PC-9 (cell line): ENCODE measurements at regions not wholly inside any gene's neighbourhood (a gene's known extent, or its start where the extent isn't known, plus 50 kb on each side); places are given as distances from the start of the nearest gene placed in this dataset.

Source experiments
- BruUV-seq: library from RNA; stranded (reverse); fragments of 400-500 nt; replicated peaks from 2 replicates; lab custom pipeline; 2021; lab: Mats Ljungman, UMichigan
- CTCF ChIA-PET: fragments of 300-600 bp; sonication (Branson Sonifier 250); formaldehyde crosslinking; loops from one replicate; lab custom pipeline; 2022; ENCODE audit warnings: antibody characterized with exemption; lab: Charles Lee
- POLR2A ChIA-PET: fragments of 300-600 bp; sonication (Branson Sonifier 250); formaldehyde crosslinking; loops from one replicate; lab custom pipeline; 2022; ENCODE audit warnings: antibody characterized with exemption; ENCODE audit not compliant: unreplicated experiment; lab: Charles Lee
- DNase-seq, 2 experiments: peaks; one replicate each; pipeline versions ENCODE4 v3.0.0 to v3.0.0-alpha.2; 2015 to 2022; ENCODE audit warnings: mixed read lengths in 1 of 2
- H2AFZ ChIP-seq: fragments of 200-600 bp; sonication (generic); 2 replicates; pipeline ENCODE4 v1.8.1; 2017; ENCODE audit warnings: antibody characterized with exemption
- H3F3A ChIP-seq: fragments of 200-600 bp; sonication (generic); 2 replicates; pipeline ENCODE4 v1.8.1; 2017; ENCODE audit warnings: antibody characterized with exemption, mild to moderate bottlenecking, low read depth; ENCODE audit not compliant: insufficient read depth
- H3K27ac ChIP-seq: fragments of 200-600 bp; sonication (generic); 2 replicates; pipeline ENCODE4 v1.6.1; 2016; ENCODE audit warnings: mixed run types
- H3K27me3 ChIP-seq: fragments of 200-600 bp; sonication (generic); 2 replicates; pipeline ENCODE4 v1.6.1; 2016; ENCODE audit warnings: low read depth, mixed run types; ENCODE audit not compliant: insufficient read depth
- H3K36me3 ChIP-seq: fragments of 200-600 bp; sonication (generic); 2 replicates; pipeline ENCODE4 v1.6.1; 2016; ENCODE audit warnings: low read depth, mixed run types
- H3K4me1 ChIP-seq: fragments of 200-600 bp; sonication (generic); replicated peaks from 2 replicates; pipeline ENCODE4 v1.6.1; 2016; ENCODE audit warnings: mixed run types; ENCODE audit not compliant: insufficient read depth
- H3K4me2 ChIP-seq: fragments of 200-600 bp; sonication (generic); 2 replicates; pipeline ENCODE4 v1.6.1; 2017; ENCODE audit warnings: mixed run types
- H3K4me3 ChIP-seq: fragments of 200-600 bp; sonication (generic); 2 replicates; pipeline ENCODE4 v1.6.1; 2016; ENCODE audit warnings: mixed run types
- H3K79me2 ChIP-seq: fragments of 200-600 bp; sonication (generic); 2 replicates; pipeline ENCODE4 v1.6.1; 2017; ENCODE audit warnings: low read depth, mixed run types
- H3K9me2 ChIP-seq: fragments of 200-600 bp; sonication (generic); 2 replicates; pipeline ENCODE4 v1.8.1; 2017; ENCODE audit warnings: mild to moderate bottlenecking; ENCODE audit not compliant: insufficient read depth
- H3K9me3 ChIP-seq: fragments of 200-600 bp; sonication (generic); 2 replicates; pipeline ENCODE4 v1.8.1; 2016; ENCODE audit warnings: low read depth; ENCODE audit not compliant: insufficient read depth
- H4K20me1 ChIP-seq: fragments of 200-600 bp; sonication (generic); 2 replicates; pipeline ENCODE4 v1.8.1; 2017; ENCODE audit not compliant: insufficient read depth
- CTCF ChIP-seq: fragments of 200-600 bp; sonication (generic); conservative IDR thresholded peaks from 2 replicates; pipeline ENCODE4 v1.6.1; 2017; ENCODE audit warnings: mixed run types, antibody characterized with exemption, mild to moderate bottlenecking, moderate library complexity
- EZH2 ChIP-seq: fragments of 200-600 bp; sonication (generic); IDR thresholded peaks from 2 replicates; pipeline ENCODE4 v1.8.0; 2017; ENCODE audit warnings: antibody characterized with exemption, low read depth
- intact Hi-C: fragments of 100-400 bp; cut with micrococcal nuclease; formaldehyde crosslinking; loops from one replicate; pipeline ENCODE4 v1.10.0; 2022; ENCODE audit not compliant: unreplicated experiment

- no peaks in the 10 kb centered on the region for H3K27me3 ChIP-seq
- intact Hi-C loops = no loop called here
- no peak overlapping the region for H3K4me2 ChIP-seq
- no peaks in the 10 kb centered on the region for H3K9me3 ChIP-seq
- H3K4me3 ChIP-seq = no peak overlapping the region
- DNase-seq = no peak
- no peaks in the 10 kb centered on the region for H3F3A ChIP-seq
- POLR2A ChIA-PET = no interaction called here
- no peak overlapping the region for H2AFZ ChIP-seq
- H3K79me2 ChIP-seq = no peaks in the 10 kb centered on the region
- no TSS peak for BruUV-seq
- H4K20me1 ChIP-seq = no peaks in the 10 kb centered on the region
- H3K9me2 ChIP-seq = no peaks in the 10 kb centered on the region
- CTCF ChIA-PET = no interaction called here
- TF ChIP-seq CTCF (no peak), EZH2 (no peak)
- H3K36me3 ChIP-seq = no peaks in the 10 kb centered on the region
- no peaks in the 10 kb centered on the region for H3K4me1 ChIP-seq
- no peak overlapping the region for H3K27ac ChIP-seq
Measured at GRCh38 chr4:179028321-179028720, 1586.1 kb upstream of the AGA start.

- H3K9me3 ChIP-seq = no peaks in the 10 kb centered on the region
- H2AFZ ChIP-seq = no peak overlapping the region
- intact Hi-C loops = no loop called here
- no TSS peak for BruUV-seq
- TF ChIP-seq CTCF (no peak), EZH2 (no peak)
- no peaks in the 10 kb centered on the region for H3K27me3 ChIP-seq
- H3K4me1 ChIP-seq = no peaks in the 10 kb centered on the region
- POLR2A ChIA-PET = no interaction called here
- no peaks in the 10 kb centered on the region for H3F3A ChIP-seq
- no peaks in the 10 kb centered on the region for H3K9me2 ChIP-seq
- DNase-seq = no peak
- H3K4me3 ChIP-seq = no peak overlapping the region
- H3K79me2 ChIP-seq = no peaks in the 10 kb centered on the region
- H4K20me1 ChIP-seq = no peaks in the 10 kb centered on the region
- CTCF ChIA-PET = no interaction called here
- no peaks in the 10 kb centered on the region for H3K36me3 ChIP-seq
- no peak overlapping the region for H3K27ac ChIP-seq
- H3K4me2 ChIP-seq = no peak overlapping the region
Measured at GRCh38 chr4:179029683-179030082, 1587.4 kb upstream of the AGA start.

GRCh38 chr4:179040259-179040658 lies 1598.0 kb upstream of the AGA start:
- POLR2A ChIA-PET = no interaction called here
- Histone ChIP-seq H3K79me2 (no peaks in the 10 kb centered on the region), H3K4me1 (no peaks in the 10 kb centered on the region), H3K27me3 (no peaks in the 10 kb centered on the region), H3K36me3 (no peaks in the 10 kb centered on the region), H2AFZ (no peak overlapping the region), H3K9me2 (no peaks in the 10 kb centered on the region), H3F3A (no peaks in the 10 kb centered on the region), H3K4me2 (no peak overlapping the region), H3K9me3 (no peaks in the 10 kb centered on the region), H4K20me1 (no peaks in the 10 kb centered on the region), H3K27ac (no peak overlapping the region), H3K4me3 (no peak overlapping the region)
- intact Hi-C loops = no loop called here
- CTCF ChIA-PET = no interaction called here
- TF ChIP-seq EZH2 (no peak), CTCF (no peak)
- no TSS peak for BruUV-seq
- no peak for DNase-seq
